Esophagus squamous epithelium (tissue), 5 donors: ENCODE measurements at regions not wholly inside any gene's neighbourhood (a gene's known extent, or its start where the extent isn't known, plus 50 kb on each side); places are given as distances from the start of the nearest gene placed in this dataset.
"Not testable (repeated sequence)": the region's sequence is repeated elsewhere in the genome, so short reads cannot be mapped to it uniquely, and the experiment has no call there.

Source experiments
- DNase-seq: peaks from one replicate; lab custom pipeline; 2025; lab: John Stamatoyannopoulos, UW
- H3K27ac ChIP-seq, 4 donors: fragments of 200-600 bp; sonication (generic); one replicate each; pipeline ENCODE4 v1.5.1; 2016 to 2019; ENCODE audit warnings: mild to moderate bottlenecking in 1 of 4
- H3K27me3 ChIP-seq, 4 donors: fragments of 200-600 bp; sonication (generic); 1 replicate in 3 of 4; 2 replicates in 1 of 4; pipeline versions ENCODE4 v1.5.1 to v1.6.0; 2017 to 2021; ENCODE audit warnings: antibody characterized with exemption in 1 of 4
- H3K36me3 ChIP-seq, 3 donors: fragments of 200-600 bp; sonication (generic); one replicate each; pipeline ENCODE4 v1.5.1; 2016 to 2019
- H3K4me1 ChIP-seq, 3 donors: fragments of 200-600 bp; sonication (generic); one replicate each; pipeline ENCODE4 v1.5.1; 2017 to 2019
- H3K4me3 ChIP-seq, 4 donors: fragments of 200-600 bp; sonication (generic); 1 replicate in 3 of 4; 2 replicates in 1 of 4; pipeline ENCODE4 v1.5.1; 2016 to 2019; ENCODE audit warnings: mild to moderate bottlenecking in 2 of 4, moderate library complexity in 1 of 4
- H3K9me3 ChIP-seq, 3 donors: fragments of 200-600 bp; sonication (generic); one replicate each; pipeline ENCODE4 v1.5.1; 2016 to 2019
- POLR2A ChIP-seq, 4 donors: fragments of 450-650 bp; IDR thresholded peaks; one replicate each; pipeline ENCODE4 v1.6.1; 2017; ENCODE audit warnings: antibody characterized with exemption in 4 of 4, mild to moderate bottlenecking in 4 of 4, moderate library complexity in 3 of 4
- WGBS, 2 donors: methylation state at CpG; one replicate each; pipeline ENCODE4 v1.1.5; 2018; 5-methylcytosine and 5-hydroxymethylcytosine counted together
- intact Hi-C: fragments of 100-400 bp; cut with DNase I; formaldehyde crosslinking; loops from one replicate; pipeline ENCODE4 v1.15.0; 2022
- TF ChIP-seq, protein P1 (sequence below), 6 experiments: fragments of 450-650 bp in 4 of 6; fragments of 200-600 bp in 2 of 6; sonication (generic) in 2 of 6; IDR thresholded peaks; one replicate each; pipeline ENCODE4 v1.5.1; 2016 to 2019; ENCODE audit warnings: antibody characterized with exemption in 6 of 6, mild to moderate bottlenecking in 4 of 6, moderate library complexity in 4 of 6
- donor health status: DM: yes; HTN: yes; CAD: no.

DNA sequence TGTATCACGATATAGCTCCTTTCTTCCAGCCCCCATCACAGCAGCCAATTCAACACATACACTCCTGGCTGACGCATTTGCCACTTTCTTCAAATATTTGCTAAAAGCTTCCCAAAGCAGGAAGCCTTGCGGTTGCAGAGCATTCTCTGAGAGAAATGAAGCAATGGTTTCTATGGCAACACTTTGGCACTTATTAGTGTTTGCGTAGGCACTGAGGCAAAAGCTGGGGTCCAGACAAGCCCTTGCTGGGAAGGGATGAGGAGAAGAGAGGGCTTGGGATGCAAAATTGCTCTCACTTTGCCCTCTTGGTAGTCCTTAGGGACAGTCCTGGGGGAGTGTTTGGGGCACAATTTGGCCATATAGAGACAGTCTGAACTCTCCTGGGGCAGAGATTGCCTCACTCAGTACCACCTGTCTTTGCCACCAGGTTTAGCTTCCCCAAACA, 55.0 kb upstream of the PAK3 start:
- TF ChIP-seq, protein P1, sequence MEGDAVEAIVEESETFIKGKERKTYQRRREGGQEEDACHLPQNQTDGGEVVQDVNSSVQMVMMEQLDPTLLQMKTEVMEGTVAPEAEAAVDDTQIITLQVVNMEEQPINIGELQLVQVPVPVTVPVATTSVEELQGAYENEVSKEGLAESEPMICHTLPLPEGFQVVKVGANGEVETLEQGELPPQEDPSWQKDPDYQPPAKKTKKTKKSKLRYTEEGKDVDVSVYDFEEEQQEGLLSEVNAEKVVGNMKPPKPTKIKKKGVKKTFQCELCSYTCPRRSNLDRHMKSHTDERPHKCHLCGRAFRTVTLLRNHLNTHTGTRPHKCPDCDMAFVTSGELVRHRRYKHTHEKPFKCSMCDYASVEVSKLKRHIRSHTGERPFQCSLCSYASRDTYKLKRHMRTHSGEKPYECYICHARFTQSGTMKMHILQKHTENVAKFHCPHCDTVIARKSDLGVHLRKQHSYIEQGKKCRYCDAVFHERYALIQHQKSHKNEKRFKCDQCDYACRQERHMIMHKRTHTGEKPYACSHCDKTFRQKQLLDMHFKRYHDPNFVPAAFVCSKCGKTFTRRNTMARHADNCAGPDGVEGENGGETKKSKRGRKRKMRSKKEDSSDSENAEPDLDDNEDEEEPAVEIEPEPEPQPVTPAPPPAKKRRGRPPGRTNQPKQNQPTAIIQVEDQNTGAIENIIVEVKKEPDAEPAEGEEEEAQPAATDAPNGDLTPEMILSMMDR (IDR thresholded peaks at IDR 0.05) = no peak
- no peak for TF ChIP-seq POLR2A (IDR thresholded peaks at IDR 0.05)
- no peak for DNase-seq
- Histone ChIP-seq H3K27me3 (no peaks in the 10 kb centered on the region), H3K36me3 (no peaks in the 10 kb centered on the region), H3K4me3 (no peak overlapping the region), H3K4me1 (no peaks in the 10 kb centered on the region), H3K27ac (no peak overlapping the region), H3K9me3 (no peaks in the 10 kb centered on the region)
- WGBS, 2 donors = 17 to 34% methylated on average over 1 to 4 of the region's 4 CpGs
- intact Hi-C loops = no loop called here

DNA sequence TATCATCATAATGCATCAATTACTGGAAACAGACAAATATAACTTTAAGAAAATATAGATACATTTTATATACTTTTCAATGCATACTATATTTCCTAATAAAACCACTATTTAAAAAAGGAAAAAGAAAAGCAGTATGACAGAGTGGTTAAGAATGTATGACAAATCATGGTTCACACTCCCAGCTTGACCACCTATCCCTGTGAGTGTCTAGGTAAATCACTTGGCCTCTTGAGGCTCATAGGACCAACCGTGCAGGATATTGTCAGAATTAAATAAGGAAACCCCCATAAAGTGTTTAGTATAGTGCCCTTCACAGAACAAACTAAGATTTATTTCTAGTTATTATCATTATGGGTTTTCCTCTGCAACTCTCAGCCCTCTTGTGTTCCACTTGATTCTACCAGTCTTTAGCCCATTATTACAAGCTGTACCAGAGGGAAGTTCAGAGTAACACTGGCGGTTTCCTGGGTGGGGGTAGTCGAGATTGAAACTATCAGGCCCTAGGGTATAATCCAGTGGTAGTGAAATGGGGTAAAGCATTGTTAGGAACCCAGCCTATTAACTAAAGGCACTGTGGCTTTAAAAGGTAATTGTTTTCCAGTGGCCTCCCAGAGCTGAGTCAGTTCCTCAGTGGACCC, 55.5 kb upstream of the PAK3 start:
- intact Hi-C loops = no loop called here
- DNase-seq = no peak
- TF ChIP-seq, protein P1 (IDR thresholded peaks at IDR 0.05) = no peak
- no peak for TF ChIP-seq POLR2A (IDR thresholded peaks at IDR 0.05)
- Histone ChIP-seq H3K27me3 (no peaks in the 10 kb centered on the region), H3K36me3 (no peaks in the 10 kb centered on the region), H3K4me1 (no peaks in the 10 kb centered on the region), H3K27ac (no peak overlapping the region), H3K4me3 (no peak overlapping the region), H3K9me3 (no peaks in the 10 kb centered on the region)
- 18 to 26% methylated on average over 3 of the region's 3 CpGs for WGBS, 2 donors

DNA sequence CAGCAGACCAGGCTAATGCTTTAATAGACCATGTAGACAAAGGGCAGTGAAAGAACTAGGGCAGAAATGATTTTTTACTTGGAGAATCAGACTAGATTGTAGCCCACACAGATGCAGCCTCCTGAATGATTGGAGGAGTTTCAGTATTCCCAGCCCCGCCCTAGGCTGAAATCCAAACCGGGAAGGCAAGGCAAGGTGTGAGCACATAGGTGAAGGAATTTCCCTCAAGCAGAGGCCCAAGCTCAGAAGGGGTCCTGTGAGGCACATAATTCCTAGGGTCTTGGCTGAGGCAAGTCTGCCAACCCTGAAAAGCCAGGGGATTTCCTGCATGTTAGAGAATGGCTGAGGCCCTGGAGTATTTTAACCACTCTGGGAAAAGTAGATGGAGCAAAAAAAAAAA, 56.4 kb upstream of the PAK3 start:
- no peak for DNase-seq
- no peaks in the 10 kb centered on the region for H3K36me3 ChIP-seq
- H3K9me3 ChIP-seq = no peaks in the 10 kb centered on the region
- no peaks in the 10 kb centered on the region for H3K27me3 ChIP-seq
- H3K4me3 ChIP-seq = no peak overlapping the region
- no peaks in the 10 kb centered on the region for H3K4me1 ChIP-seq
- 58% methylated on average over 2 of the region's 2 CpGs; no CpG with 5 or more reads in 1 of the 2 donors for WGBS, 2 donors
- H3K27ac ChIP-seq = no peak overlapping the region
- intact Hi-C loops = no loop called here
- TF ChIP-seq, protein P1 (IDR thresholded peaks at IDR 0.05) = no peak
- no peak for TF ChIP-seq POLR2A (IDR thresholded peaks at IDR 0.05)

DNA sequence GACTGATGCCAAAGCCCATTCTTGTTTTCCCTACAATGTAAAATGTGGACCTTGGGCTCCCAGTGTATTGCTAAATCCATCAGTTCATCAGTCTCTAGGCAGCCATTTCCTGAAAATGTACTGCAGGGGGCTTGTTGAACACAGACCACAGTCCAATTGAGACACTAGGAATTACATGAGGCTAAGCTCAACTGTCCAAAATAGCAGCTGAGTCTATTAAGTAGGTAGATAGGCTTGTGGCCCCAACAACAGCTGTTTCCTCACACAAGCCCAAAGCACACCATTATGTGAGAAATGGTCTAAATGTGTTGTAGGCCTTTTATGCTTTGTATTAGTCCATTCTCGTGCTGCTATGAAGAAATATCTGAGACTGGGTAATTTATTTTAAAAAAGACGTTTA, 60.0 kb upstream of the PAK3 start:
- H3K4me1 ChIP-seq = no peaks in the 10 kb centered on the region
- H3K9me3 ChIP-seq = no peaks in the 10 kb centered on the region
- H3K4me3 ChIP-seq = no peak overlapping the region
- 50 to 56% methylated on average over 2 of the region's 2 CpGs for WGBS, 2 donors
- H3K27ac ChIP-seq = no peak overlapping the region
- no peak for DNase-seq
- H3K27me3 ChIP-seq = no peaks in the 10 kb centered on the region
- TF ChIP-seq, protein P1 (IDR thresholded peaks at IDR 0.05) = no peak
- no peak for TF ChIP-seq POLR2A (IDR thresholded peaks at IDR 0.05)
- H3K36me3 ChIP-seq = no peaks in the 10 kb centered on the region
- intact Hi-C loops = no loop called here

DNA sequence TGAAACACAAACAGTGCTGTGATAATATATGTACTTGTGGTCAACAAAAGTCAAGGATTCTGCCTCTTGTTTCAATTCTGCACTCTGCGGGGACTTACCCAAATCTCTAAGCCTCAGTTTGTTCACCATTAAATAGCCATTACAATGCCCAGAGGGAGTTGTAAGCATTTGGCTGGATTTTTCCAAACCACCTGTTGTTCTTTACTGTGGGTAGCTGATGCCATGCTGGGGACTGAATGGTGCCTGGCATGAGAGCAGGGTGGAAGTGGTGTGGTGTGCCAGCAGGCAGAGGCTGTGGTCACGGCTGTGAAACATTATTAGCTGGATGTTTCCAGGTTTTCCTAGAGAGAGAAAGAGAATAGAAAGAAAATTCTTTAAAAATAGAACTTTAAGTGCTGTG, 60.7 kb upstream of the PAK3 start:
- TF ChIP-seq POLR2A (IDR thresholded peaks at IDR 0.05) = no peak
- TF ChIP-seq, protein P1 (IDR thresholded peaks at IDR 0.05) = no peak
- 73 to 79% methylated on average over 2 of the region's 2 CpGs for WGBS, 2 donors
- DNase-seq = no peak
- no peak overlapping the region for H3K4me3 ChIP-seq
- H3K4me1 ChIP-seq = no peaks in the 10 kb centered on the region
- no peaks in the 10 kb centered on the region for H3K36me3 ChIP-seq
- no peaks in the 10 kb centered on the region for H3K9me3 ChIP-seq
- no peaks in the 10 kb centered on the region for H3K27me3 ChIP-seq
- intact Hi-C loops = no loop called here
- no peak overlapping the region for H3K27ac ChIP-seq

DNA sequence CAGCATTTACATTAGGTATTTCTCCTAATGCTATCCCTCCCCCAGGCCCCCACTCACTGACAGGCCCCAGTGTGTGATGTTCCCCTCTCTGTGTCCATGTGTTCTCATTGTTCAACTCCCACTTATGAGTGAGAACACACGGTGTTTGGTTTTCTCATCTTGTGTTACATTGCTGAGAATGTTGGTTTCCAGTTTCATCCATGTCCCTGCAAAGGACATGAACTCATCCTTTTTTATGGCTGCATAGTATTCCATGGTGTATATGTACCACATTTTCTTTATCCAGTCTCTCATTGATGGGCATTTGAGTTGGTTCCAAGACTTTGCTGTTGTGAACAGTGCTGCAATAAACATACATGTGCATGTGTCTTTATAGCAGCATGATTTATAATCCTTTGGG, 73.0 kb upstream of the PAK3 start:
- H3K36me3 ChIP-seq, DNase-seq, H3K9me3 ChIP-seq, H3K27ac ChIP-seq, H3K4me1 ChIP-seq, H3K4me3 ChIP-seq, intact Hi-C loops, H3K27me3 ChIP-seq: not testable (repeated sequence)
- 80 to 83% methylated on average over 1 of the region's 1 CpG for WGBS, 2 donors
